HCT116 (cell line): ENCODE measurements at regions not wholly inside any gene's neighbourhood (a gene's known extent, or its start where the extent isn't known, plus 50 kb on each side); places are given as distances from the start of the nearest gene placed in this dataset.

Source experiments
- ATAC-seq: fragments of 200-7000 bp; cut with Tn5 transposase; 2 replicates; pipeline ENCODE4 v1.9.1; 2020; ENCODE audit warnings: mild to moderate bottlenecking, moderate library complexity
- BruUV-seq: library from RNA; stranded (reverse); fragments of 400-500 nt; replicated peaks from 2 replicates; lab custom pipeline; 2021; lab: Mats Ljungman, UMichigan
- CTCF ChIA-PET: fragments of 300-600 bp; sonication (Branson Sonifier 250); formaldehyde crosslinking; loops from one replicate; lab custom pipeline; 2021; ENCODE audit warnings: antibody characterized with exemption; lab: Charles Lee
- POLR2A ChIA-PET: fragments of 300-600, 350-600 bp; sonication (Branson Sonifier 250); formaldehyde crosslinking; loops from one replicate; lab custom pipeline; 2021; ENCODE audit warnings: antibody characterized with exemption; lab: Charles Lee
- RAD21 ChIA-PET, 2 experiments: fragments of 300-600 bp; sonication (Branson Sonifier 250); formaldehyde crosslinking; loops; one replicate each; lab custom pipeline; 2023; ENCODE audit warnings: low total read pairs in 2 of 2; ENCODE audit not compliant: uncharacterized antibody in 2 of 2, unreplicated experiment in 2 of 2, low non-redundant PET in 1 of 2; lab: Charles Lee
- DNase-seq: peaks from one replicate; pipeline ENCODE4 v3.0.0-alpha.2; 2010; ENCODE audit warnings: low read depth, low spot score
- H2AFZ ChIP-seq: fragments of 200-600 bp; shearing (Covaris generic), sonication (generic); 2 replicates; pipeline ENCODE4 v1.6.1; 2017; ENCODE audit warnings: low read depth, mixed run types, mixed read lengths, antibody characterized with exemption, low read length; ENCODE audit not compliant: poor library complexity, severe bottlenecking
- H3K27ac ChIP-seq: 2 replicates; pipeline ENCODE4 v1.5.1; 2012; ENCODE audit warnings: low read depth, low read length
- H3K27me3 ChIP-seq: fragments of 200-600 bp; sonication (generic); 2 replicates; pipeline ENCODE4 v1.6.1; 2016; ENCODE audit warnings: mixed run types, low read length, mixed read lengths; ENCODE audit not compliant: insufficient read depth
- H3K36me3 ChIP-seq, 2 experiments: fragments of 200-500 bp in 1 of 2; fragments of 200-600 bp in 1 of 2; sonication (Bioruptor generic) in 1 of 2; sonication (generic) in 1 of 2; 2 replicates each; pipeline versions ENCODE4 v1.5.1 to v1.6.1; 2014 to 2016; ENCODE audit warnings: low read length in 2 of 2, inconsistent platforms in 1 of 2, mixed read lengths in 1 of 2, mixed run types in 1 of 2; ENCODE audit not compliant: insufficient read depth in 2 of 2, control insufficient read depth in 1 of 2
- H3K4me1 ChIP-seq, 2 experiments: fragments of 200-600 bp in 1 of 2; sonication (generic) in 1 of 2; 2 replicates each; pipeline versions ENCODE4 v1.5.1 to v1.6.1; 2012 to 2017; ENCODE audit warnings: low read length in 2 of 2, inconsistent platforms in 1 of 2, mild to moderate bottlenecking in 1 of 2, mixed read lengths in 1 of 2, mixed run types in 1 of 2, moderate library complexity in 1 of 2; ENCODE audit not compliant: insufficient read depth in 2 of 2, control insufficient read depth in 1 of 2
- H3K4me2 ChIP-seq: fragments of 200-600 bp; sonication (generic); 2 replicates; pipeline ENCODE4 v1.6.1; 2017; ENCODE audit warnings: mixed run types, low read length, mixed read lengths
- H3K4me3 ChIP-seq, 2 experiments: fragments of 200-600 bp in 1 of 2; sonication (generic) in 1 of 2; replicated peaks in 1 of 2; 2 replicates each; pipeline ENCODE4 v1.5.1; 2011 to 2016; ENCODE audit warnings: low read length in 2 of 2, control low read depth in 1 of 2, low read depth in 1 of 2, mild to moderate bottlenecking in 1 of 2, mixed read lengths in 1 of 2, mixed run types in 1 of 2
- H3K79me2 ChIP-seq: fragments of 200-600 bp; sonication (generic); 2 replicates; pipeline ENCODE4 v1.6.1; 2017; ENCODE audit warnings: mild to moderate bottlenecking, mixed run types, low read length, moderate library complexity, mixed read lengths; ENCODE audit not compliant: insufficient read depth
- H3K9ac ChIP-seq: fragments of 200-600 bp; sonication (generic); 2 replicates; pipeline ENCODE4 v1.6.1; 2016; ENCODE audit warnings: low read length, mixed read lengths
- H3K9me2 ChIP-seq: fragments of 200-600 bp; sonication (generic), shearing (Covaris generic); 2 replicates; pipeline ENCODE4 v1.6.1; 2017; ENCODE audit warnings: mixed run types, mild to moderate bottlenecking, moderate library complexity; ENCODE audit not compliant: insufficient read depth
- H3K9me3 ChIP-seq, 2 experiments: fragments of 200-500 bp in 1 of 2; fragments of 200-600 bp in 1 of 2; sonication (Bioruptor generic) in 1 of 2; sonication (generic) in 1 of 2; 2 replicates each; pipeline ENCODE4 v1.6.1; 2014 to 2017; ENCODE audit warnings: low read length in 2 of 2, mixed read lengths in 2 of 2, inconsistent platforms in 1 of 2, low read depth in 1 of 2, mild to moderate bottlenecking in 1 of 2, mixed run types in 1 of 2, moderate library complexity in 1 of 2; ENCODE audit not compliant: control insufficient read depth in 1 of 2, insufficient read depth in 1 of 2
- H4K20me1 ChIP-seq: fragments of 200-600 bp; sonication (generic), shearing (Covaris generic); 2 replicates; pipeline ENCODE4 v1.6.1; 2017; ENCODE audit warnings: mixed run types, mild to moderate bottlenecking, moderate library complexity; ENCODE audit not compliant: insufficient read depth
- CBX3 ChIP-seq: IDR thresholded peaks from 2 replicates; pipeline ENCODE4 v1.6.1; 2012; ENCODE audit warnings: low read depth
- CEBPB ChIP-seq: IDR thresholded peaks from 2 replicates; pipeline ENCODE4 v1.6.1; 2012; ENCODE audit warnings: low read depth
- CTCF ChIP-seq, 3 experiments: fragments of 200-600 bp in 1 of 3; sonication (generic) in 1 of 3; IDR thresholded peaks in 2 of 3; conservative IDR thresholded peaks in 1 of 3; 2 replicates each; pipeline ENCODE4 v1.5.1; 2012 to 2017; ENCODE audit warnings: low read depth in 2 of 3, low read length in 2 of 3, antibody characterized with exemption in 1 of 3, borderline replicate concordance in 1 of 3, control low read depth in 1 of 3, mild to moderate bottlenecking in 1 of 3, mixed read lengths in 1 of 3, mixed run types in 1 of 3, moderate library complexity in 1 of 3; ENCODE audit not compliant: insufficient read depth in 1 of 3
- ELF1 ChIP-seq: IDR thresholded peaks from 2 replicates; pipeline ENCODE4 v1.6.1; 2012; ENCODE audit warnings: low read depth, borderline replicate concordance
- EZH2 ChIP-seq: fragments of 200-600 bp; sonication (generic); IDR thresholded peaks from 2 replicates; pipeline ENCODE4 v1.6.1; 2017; ENCODE audit warnings: antibody characterized with exemption, mixed run types
- EZH2phosphoT487 ChIP-seq: fragments of 200-600 bp; IDR thresholded peaks from 2 replicates; pipeline ENCODE4 v1.6.1; 2018; ENCODE audit warnings: antibody characterized with exemption, borderline replicate concordance
- POLR2A ChIP-seq: IDR thresholded peaks from 2 replicates; pipeline ENCODE4 v1.7.0; 2011; ENCODE audit warnings: borderline replicate concordance; ENCODE audit not compliant: insufficient read depth, insufficient read length; ENCODE audit errors: extremely low read depth
- POLR2AphosphoS5 ChIP-seq: IDR thresholded peaks from 2 replicates; pipeline ENCODE4 v1.6.1; 2011; ENCODE audit warnings: mild to moderate bottlenecking, low read depth, low read length, moderate library complexity
- RAD21 ChIP-seq: IDR thresholded peaks from 2 replicates; pipeline ENCODE4 v1.6.1; 2012; ENCODE audit warnings: low read depth, mild to moderate bottlenecking
- SP1 ChIP-seq: IDR thresholded peaks from 2 replicates; pipeline ENCODE4 v1.6.1; 2012; ENCODE audit warnings: low read depth
- TCF7L2 ChIP-seq: IDR thresholded peaks from 2 replicates; pipeline ENCODE4 v1.7.0; 2011; ENCODE audit warnings: borderline replicate concordance, inconsistent platforms; ENCODE audit not compliant: insufficient read depth, insufficient read length; ENCODE audit errors: extremely low read depth
- intact Hi-C: fragments of 100-400 bp; cut with micrococcal nuclease; formaldehyde crosslinking; loops from 2 replicates; pipeline ENCODE4 v1.10.0; 2022
- TF ChIP-seq, protein P1 (sequence below): IDR thresholded peaks from 2 replicates; pipeline ENCODE4 v1.6.1; 2012

DNA sequence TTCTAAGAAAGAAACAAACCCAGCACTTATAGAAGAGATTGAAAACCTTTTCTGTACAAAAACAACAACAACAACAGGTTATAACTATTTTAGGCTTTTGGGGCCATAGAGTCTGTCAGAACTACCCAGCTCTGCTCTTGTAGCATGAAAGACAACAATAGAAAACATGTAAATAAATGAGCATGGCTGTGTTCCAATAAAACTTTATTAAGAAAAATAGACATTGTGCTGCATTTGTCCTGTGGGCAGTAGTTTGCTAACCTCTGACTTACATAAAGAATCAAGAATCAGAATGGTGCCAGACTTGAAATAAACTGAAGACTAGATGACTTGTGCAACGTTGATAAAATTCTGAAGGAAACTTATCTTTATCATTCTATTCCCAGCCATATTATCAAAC lies 617.5 kb downstream of the DIAPH3 start:
- H3K9ac ChIP-seq, result no peak overlapping the region
- DNase-seq (no peak), ATAC-seq (no peak)
- no peak overlapping the region for H3K27ac ChIP-seq
- no peaks in the 10 kb centered on the region for H3K9me2 ChIP-seq
- TF ChIP-seq EZH2phosphoT487 (no peak), ELF1 (no peak), POLR2A (no peak), CBX3 (no peak), POLR2AphosphoS5 (no peak), CTCF (IDR thresholded peaks at IDR 0.05 in 2 of 3, conservative IDR thresholded peaks at IDR 0.05 in 1 of 3; ENCODE audit: borderline replicate concordance in 1 of 3, insufficient read depth in 1 of 3, low read depth in 2 of 3, low read length in 2 of 3) (no peak), TCF7L2 (no peak)
- TF ChIP-seq, protein P1, sequence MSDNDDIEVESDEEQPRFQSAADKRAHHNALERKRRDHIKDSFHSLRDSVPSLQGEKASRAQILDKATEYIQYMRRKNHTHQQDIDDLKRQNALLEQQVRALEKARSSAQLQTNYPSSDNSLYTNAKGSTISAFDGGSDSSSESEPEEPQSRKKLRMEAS, result no peak
- TF ChIP-seq, all 23 proteins: peak for 0
- BruUV-seq, result no TSS peak
- Histone ChIP-seq H3K79me2 (no peaks in the 10 kb centered on the region), H3K4me3 (no peak overlapping the region), H3K4me2 (no peak overlapping the region), H2AFZ (no peak overlapping the region), H3K9me3 (no peaks in the 10 kb centered on the region), H3K36me3 (no peaks in the 10 kb centered on the region), H3K4me1 (no peaks in the 10 kb centered on the region), H4K20me1 (no peaks in the 10 kb centered on the region), H3K27me3 (no peaks in the 10 kb centered on the region)
- POLR2A ChIA-PET, result no interaction called here
- RAD21 ChIA-PET, result no interaction called here
- intact Hi-C loops, result no loop called here
- CTCF ChIA-PET, result no interaction called here

GRCh38 chr13:59547950-59548349 lies 615.8 kb downstream of the DIAPH3 start:
- Histone ChIP-seq H3K27me3 (no peaks in the 10 kb centered on the region), H3K9me3 (no peaks in the 10 kb centered on the region), H2AFZ (no peak overlapping the region), H4K20me1 (no peaks in the 10 kb centered on the region), H3K79me2 (no peaks in the 10 kb centered on the region), H3K4me3 (no peak overlapping the region), H3K36me3 (no peaks in the 10 kb centered on the region), H3K4me2 (no peak overlapping the region), H3K27ac (no peak overlapping the region), H3K9ac (no peak overlapping the region), H3K9me2 (no peaks in the 10 kb centered on the region), H3K4me1 (no peaks in the 10 kb centered on the region)
- CTCF ChIA-PET, result no interaction called here
- ATAC-seq (peak; percentile 60; the same call in 1 of the 2 replicates), DNase-seq (no peak)
- intact Hi-C loops, result no loop called here
- RAD21 ChIA-PET, result no interaction called here
- POLR2A ChIA-PET, result no interaction called here
- BruUV-seq, result no TSS peak
- TF ChIP-seq CTCF (IDR thresholded peaks at IDR 0.05 in 2 of 3, conservative IDR thresholded peaks at IDR 0.05 in 1 of 3; ENCODE audit: borderline replicate concordance in 1 of 3, insufficient read depth in 1 of 3, low read depth in 2 of 3, low read length in 2 of 3), result peak in 2 of 3 experiments; percentile 7 to 29; a peak in 2 of 6 replicates
- no peak for TF ChIP-seq RAD21
- TF ChIP-seq CEBPB, result no peak
- TF ChIP-seq SP1, result no peak
- no peak for TF ChIP-seq EZH2
- TF ChIP-seq, all 23 proteins: peak for 1
